HCT116 (cell line): ENCODE measurements at regions not wholly inside any gene's neighbourhood (a gene's known extent, or its start where the extent isn't known, plus 50 kb on each side); places are given as distances from the start of the nearest gene placed in this dataset.

Experiments used
- ATAC-seq: fragments of 200-7000 bp; cut with Tn5 transposase; 2 replicates; pipeline ENCODE4 v1.9.1; 2020; ENCODE audit warnings: mild to moderate bottlenecking, moderate library complexity
- BruUV-seq: library from RNA; stranded (reverse); fragments of 400-500 nt; replicated peaks from 2 replicates; lab custom pipeline; 2021; lab: Mats Ljungman, UMichigan
- CTCF ChIA-PET: fragments of 300-600 bp; sonication (Branson Sonifier 250); formaldehyde crosslinking; loops from one replicate; lab custom pipeline; 2021; ENCODE audit warnings: antibody characterized with exemption; lab: Charles Lee
- POLR2A ChIA-PET: fragments of 300-600, 350-600 bp; sonication (Branson Sonifier 250); formaldehyde crosslinking; loops from one replicate; lab custom pipeline; 2021; ENCODE audit warnings: antibody characterized with exemption; lab: Charles Lee
- RAD21 ChIA-PET, 2 experiments: fragments of 300-600 bp; sonication (Branson Sonifier 250); formaldehyde crosslinking; loops; one replicate each; lab custom pipeline; 2023; ENCODE audit warnings: low total read pairs in 2 of 2; ENCODE audit not compliant: uncharacterized antibody in 2 of 2, unreplicated experiment in 2 of 2, low non-redundant PET in 1 of 2; lab: Charles Lee
- DNase-seq: peaks from one replicate; pipeline ENCODE4 v3.0.0-alpha.2; 2010; ENCODE audit warnings: low read depth, low spot score
- H2AFZ ChIP-seq: fragments of 200-600 bp; shearing (Covaris generic), sonication (generic); 2 replicates; pipeline ENCODE4 v1.6.1; 2017; ENCODE audit warnings: low read depth, mixed run types, mixed read lengths, antibody characterized with exemption, low read length; ENCODE audit not compliant: poor library complexity, severe bottlenecking
- H3K27ac ChIP-seq: 2 replicates; pipeline ENCODE4 v1.5.1; 2012; ENCODE audit warnings: low read depth, low read length
- H3K27me3 ChIP-seq: fragments of 200-600 bp; sonication (generic); 2 replicates; pipeline ENCODE4 v1.6.1; 2016; ENCODE audit warnings: mixed run types, low read length, mixed read lengths; ENCODE audit not compliant: insufficient read depth
- H3K36me3 ChIP-seq, 2 experiments: fragments of 200-500 bp in 1 of 2; fragments of 200-600 bp in 1 of 2; sonication (Bioruptor generic) in 1 of 2; sonication (generic) in 1 of 2; 2 replicates each; pipeline versions ENCODE4 v1.5.1 to v1.6.1; 2014 to 2016; ENCODE audit warnings: low read length in 2 of 2, inconsistent platforms in 1 of 2, mixed read lengths in 1 of 2, mixed run types in 1 of 2; ENCODE audit not compliant: insufficient read depth in 2 of 2, control insufficient read depth in 1 of 2
- H3K4me1 ChIP-seq, 2 experiments: fragments of 200-600 bp in 1 of 2; sonication (generic) in 1 of 2; 2 replicates each; pipeline versions ENCODE4 v1.5.1 to v1.6.1; 2012 to 2017; ENCODE audit warnings: low read length in 2 of 2, inconsistent platforms in 1 of 2, mild to moderate bottlenecking in 1 of 2, mixed read lengths in 1 of 2, mixed run types in 1 of 2, moderate library complexity in 1 of 2; ENCODE audit not compliant: insufficient read depth in 2 of 2, control insufficient read depth in 1 of 2
- H3K4me2 ChIP-seq: fragments of 200-600 bp; sonication (generic); 2 replicates; pipeline ENCODE4 v1.6.1; 2017; ENCODE audit warnings: mixed run types, low read length, mixed read lengths
- H3K4me3 ChIP-seq, 2 experiments: fragments of 200-600 bp in 1 of 2; sonication (generic) in 1 of 2; replicated peaks in 1 of 2; 2 replicates each; pipeline ENCODE4 v1.5.1; 2011 to 2016; ENCODE audit warnings: low read length in 2 of 2, control low read depth in 1 of 2, low read depth in 1 of 2, mild to moderate bottlenecking in 1 of 2, mixed read lengths in 1 of 2, mixed run types in 1 of 2
- H3K79me2 ChIP-seq: fragments of 200-600 bp; sonication (generic); 2 replicates; pipeline ENCODE4 v1.6.1; 2017; ENCODE audit warnings: mild to moderate bottlenecking, mixed run types, low read length, moderate library complexity, mixed read lengths; ENCODE audit not compliant: insufficient read depth
- H3K9ac ChIP-seq: fragments of 200-600 bp; sonication (generic); 2 replicates; pipeline ENCODE4 v1.6.1; 2016; ENCODE audit warnings: low read length, mixed read lengths
- H3K9me2 ChIP-seq: fragments of 200-600 bp; sonication (generic), shearing (Covaris generic); 2 replicates; pipeline ENCODE4 v1.6.1; 2017; ENCODE audit warnings: mixed run types, mild to moderate bottlenecking, moderate library complexity; ENCODE audit not compliant: insufficient read depth
- H3K9me3 ChIP-seq, 2 experiments: fragments of 200-500 bp in 1 of 2; fragments of 200-600 bp in 1 of 2; sonication (Bioruptor generic) in 1 of 2; sonication (generic) in 1 of 2; 2 replicates each; pipeline ENCODE4 v1.6.1; 2014 to 2017; ENCODE audit warnings: low read length in 2 of 2, mixed read lengths in 2 of 2, inconsistent platforms in 1 of 2, low read depth in 1 of 2, mild to moderate bottlenecking in 1 of 2, mixed run types in 1 of 2, moderate library complexity in 1 of 2; ENCODE audit not compliant: control insufficient read depth in 1 of 2, insufficient read depth in 1 of 2
- H4K20me1 ChIP-seq: fragments of 200-600 bp; sonication (generic), shearing (Covaris generic); 2 replicates; pipeline ENCODE4 v1.6.1; 2017; ENCODE audit warnings: mixed run types, mild to moderate bottlenecking, moderate library complexity; ENCODE audit not compliant: insufficient read depth
- ATF3 ChIP-seq: IDR thresholded peaks from 2 replicates; pipeline ENCODE4 v1.6.1; 2012
- CEBPB ChIP-seq: IDR thresholded peaks from 2 replicates; pipeline ENCODE4 v1.6.1; 2012; ENCODE audit warnings: low read depth
- ELF1 ChIP-seq: IDR thresholded peaks from 2 replicates; pipeline ENCODE4 v1.6.1; 2012; ENCODE audit warnings: low read depth, borderline replicate concordance
- EZH2 ChIP-seq: fragments of 200-600 bp; sonication (generic); IDR thresholded peaks from 2 replicates; pipeline ENCODE4 v1.6.1; 2017; ENCODE audit warnings: antibody characterized with exemption, mixed run types
- EZH2phosphoT487 ChIP-seq: fragments of 200-600 bp; IDR thresholded peaks from 2 replicates; pipeline ENCODE4 v1.6.1; 2018; ENCODE audit warnings: antibody characterized with exemption, borderline replicate concordance
- JUND ChIP-seq: IDR thresholded peaks from 2 replicates; pipeline ENCODE4 v1.6.1; 2012
- POLR2AphosphoS5 ChIP-seq: IDR thresholded peaks from 2 replicates; pipeline ENCODE4 v1.6.1; 2011; ENCODE audit warnings: mild to moderate bottlenecking, low read depth, low read length, moderate library complexity
- REST ChIP-seq: IDR thresholded peaks from 2 replicates; pipeline ENCODE4 v1.6.1; 2012; ENCODE audit warnings: low read depth
- SP1 ChIP-seq: IDR thresholded peaks from 2 replicates; pipeline ENCODE4 v1.6.1; 2012; ENCODE audit warnings: low read depth
- ZBTB33 ChIP-seq: IDR thresholded peaks from 2 replicates; pipeline ENCODE4 v1.6.1; 2011; ENCODE audit warnings: mild to moderate bottlenecking, low read length, moderate library complexity; ENCODE audit not compliant: insufficient replicate concordance; ENCODE audit errors: extremely low read depth
- ZFX ChIP-seq: fragments of 450-650 bp; IDR thresholded peaks from 2 replicates; pipeline ENCODE4 v1.6.1; 2017
- ZNF274 ChIP-seq: fragments of 200-500 bp; sonication (Bioruptor generic); IDR thresholded peaks from 2 replicates; pipeline ENCODE4 v1.6.1; 2014; ENCODE audit warnings: mild to moderate bottlenecking, low read depth, low read length, inconsistent platforms
- intact Hi-C: fragments of 100-400 bp; cut with micrococcal nuclease; formaldehyde crosslinking; loops from 2 replicates; pipeline ENCODE4 v1.10.0; 2022
- TF ChIP-seq, protein P1 (sequence below): IDR thresholded peaks from 2 replicates; pipeline ENCODE4 v1.6.1; 2012

DNA sequence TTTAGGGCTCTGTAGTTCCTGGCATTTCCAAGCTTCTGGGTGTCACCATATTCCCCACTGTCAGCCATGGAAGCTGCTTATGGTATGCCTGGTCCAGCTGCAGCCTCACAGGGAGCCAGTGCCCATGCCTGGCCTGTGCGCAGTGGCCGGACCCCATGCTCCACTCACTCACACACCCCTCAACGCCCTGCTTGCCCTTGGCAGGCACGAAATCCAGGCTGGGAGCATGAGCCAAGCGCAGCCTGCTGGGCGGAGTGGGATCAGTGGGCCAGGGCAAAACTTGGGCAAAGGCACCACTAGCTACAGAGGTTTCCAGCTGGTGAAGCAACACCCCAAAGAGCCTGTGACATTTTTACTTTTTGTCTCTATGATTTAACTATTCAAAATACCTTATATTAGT lies 520.4 kb downstream of the RWDD3 start:
- H3K4me1 ChIP-seq, result no peaks in the 10 kb centered on the region
- no peak overlapping the region for H3K4me3 ChIP-seq
- H3K9me3 ChIP-seq, result peaks cover 0 to 5% of the 10 kb centered on the region in 2 experiments; a peak in 1 of 4 replicates
- H3K79me2 ChIP-seq, result no peaks in the 10 kb centered on the region
- H3K4me2 ChIP-seq, result no peak overlapping the region
- no peaks in the 10 kb centered on the region for H3K27me3 ChIP-seq
- H3K27ac ChIP-seq, result no peak overlapping the region
- no peak overlapping the region for H3K9ac ChIP-seq
- H2AFZ ChIP-seq, result no peak overlapping the region
- intact Hi-C loops, result no loop called here
- no peak for ATAC-seq
- no TSS peak for BruUV-seq
- TF ChIP-seq JUND, result no peak
- TF ChIP-seq, protein P1, sequence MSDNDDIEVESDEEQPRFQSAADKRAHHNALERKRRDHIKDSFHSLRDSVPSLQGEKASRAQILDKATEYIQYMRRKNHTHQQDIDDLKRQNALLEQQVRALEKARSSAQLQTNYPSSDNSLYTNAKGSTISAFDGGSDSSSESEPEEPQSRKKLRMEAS, result no peak
- no peak for TF ChIP-seq ZNF274
- TF ChIP-seq ZFX, result no peak
- TF ChIP-seq ATF3, result no peak
- no peak for TF ChIP-seq CEBPB
- no peak for TF ChIP-seq REST
- no peak for TF ChIP-seq EZH2
- no peak for TF ChIP-seq SP1
- no peak for TF ChIP-seq ELF1
- TF ChIP-seq ZBTB33, result no peak
- TF ChIP-seq POLR2AphosphoS5, result no peak
- no peak for TF ChIP-seq EZH2phosphoT487
- TF ChIP-seq, all 23 proteins: peak for 0
- DNase-seq, result no peak
- peaks cover 3% of the 10 kb centered on the region; the same call in 1 of the 2 replicates for H3K9me2 ChIP-seq
- H4K20me1 ChIP-seq, result no peaks in the 10 kb centered on the region
- POLR2A ChIA-PET, result no interaction called here
- H3K36me3 ChIP-seq, result no peaks in the 10 kb centered on the region
- CTCF ChIA-PET, result no interaction called here
- RAD21 ChIA-PET, result no interaction called here
